Liver (tissue), 8 donors: ENCODE measurements at regions not wholly inside any gene's neighbourhood (a gene's known extent, or its start where the extent isn't known, plus 50 kb on each side); places are given as distances from the start of the nearest gene placed in this dataset.

Experiments used
- DNase-seq: peaks from one replicate; pipeline ENCODE4 v3.0.0-alpha.2; 2017; ENCODE audit warnings: low spot score
- H3K27ac ChIP-seq, 2 donors: one replicate each; pipeline ENCODE4 v1.7.0; 2013; ENCODE audit warnings: inconsistent platforms in 2 of 2, low read length in 2 of 2, control low read depth in 1 of 2, low read depth in 1 of 2, mild to moderate bottlenecking in 1 of 2
- H3K27me3 ChIP-seq, 4 donors: one replicate each; pipeline versions ENCODE4 v1.6.1 to v1.7.0; 2013; ENCODE audit warnings: low read length in 3 of 4, inconsistent platforms in 1 of 4, mild to moderate bottlenecking in 1 of 4, moderate library complexity in 1 of 4; ENCODE audit not compliant: control insufficient read depth in 4 of 4, insufficient read depth in 4 of 4
- H3K36me3 ChIP-seq, 4 donors: one replicate each; pipeline versions ENCODE4 v1.6.1 to v1.7.0; 2013; ENCODE audit warnings: low read length in 3 of 4, mild to moderate bottlenecking in 3 of 4, low read depth in 1 of 4, moderate library complexity in 1 of 4; ENCODE audit not compliant: control insufficient read depth in 4 of 4, insufficient read depth in 3 of 4
- H3K4me1 ChIP-seq, 4 donors: one replicate each; pipeline versions ENCODE4 v1.6.1 to v1.7.0; 2013; ENCODE audit warnings: low read length in 3 of 4, mild to moderate bottlenecking in 3 of 4, moderate library complexity in 1 of 4; ENCODE audit not compliant: control insufficient read depth in 4 of 4, insufficient read depth in 4 of 4
- H3K4me3 ChIP-seq, 3 donors: one replicate each; pipeline versions ENCODE4 v1.6.1 to v1.7.0; 2013; ENCODE audit warnings: low read length in 3 of 3, control low read depth in 1 of 3, low read depth in 1 of 3, mild to moderate bottlenecking in 1 of 3
- H3K9ac ChIP-seq, 2 donors: one replicate each; pipeline ENCODE4 v1.7.0; 2013; ENCODE audit warnings: low read length in 2 of 2, mild to moderate bottlenecking in 2 of 2, moderate library complexity in 2 of 2, control low read depth in 1 of 2, low read depth in 1 of 2
- H3K9me3 ChIP-seq, 4 donors: one replicate each; pipeline versions ENCODE4 v1.6.1 to v1.7.0; 2013; ENCODE audit warnings: low read length in 3 of 4; ENCODE audit not compliant: control insufficient read depth in 4 of 4
- EGR1 ChIP-seq, 2 donors: IDR thresholded peaks; 2 replicates each; pipeline ENCODE4 v1.6.1; 2016 to 2018; ENCODE audit warnings: antibody characterized with exemption in 2 of 2, low read depth in 2 of 2
- FOXA1 ChIP-seq: IDR thresholded peaks from 2 replicates; pipeline ENCODE4 v1.6.1; 2016; ENCODE audit warnings: antibody characterized with exemption
- FOXA2 ChIP-seq: IDR thresholded peaks from 2 replicates; pipeline ENCODE4 v1.6.1; 2016; ENCODE audit warnings: antibody characterized with exemption
- GABPA ChIP-seq, 2 donors: IDR thresholded peaks in 1 of 2; conservative IDR thresholded peaks in 1 of 2; 2 replicates each; pipeline ENCODE4 v1.6.1; 2016; ENCODE audit warnings: antibody characterized with exemption in 2 of 2, mild to moderate bottlenecking in 1 of 2, moderate library complexity in 1 of 2
- HNF4A ChIP-seq, 2 donors: conservative IDR thresholded peaks; 2 replicates each; pipeline ENCODE4 v1.6.1; 2016; ENCODE audit warnings: antibody characterized with exemption in 2 of 2, mild to moderate bottlenecking in 2 of 2
- JUND ChIP-seq, 2 donors: IDR thresholded peaks; 2 replicates each; pipeline ENCODE4 v1.6.1; 2016; ENCODE audit warnings: antibody characterized with exemption in 2 of 2
- NR2F2 ChIP-seq: IDR thresholded peaks from 2 replicates; pipeline ENCODE4 v1.6.1; 2016; ENCODE audit warnings: antibody characterized with exemption
- RAD21 ChIP-seq, 2 donors: IDR thresholded peaks; 2 replicates each; pipeline ENCODE4 v1.6.1; 2016; ENCODE audit warnings: antibody characterized with exemption in 2 of 2, mild to moderate bottlenecking in 2 of 2
- RXRA ChIP-seq, 2 donors: IDR thresholded peaks; 2 replicates each; pipeline ENCODE4 v1.6.1; 2017 to 2018; ENCODE audit warnings: antibody characterized with exemption in 2 of 2, mild to moderate bottlenecking in 1 of 2
- SP1 ChIP-seq: IDR thresholded peaks from 2 replicates; pipeline ENCODE4 v1.6.1; 2018; ENCODE audit warnings: antibody characterized with exemption, mild to moderate bottlenecking
- TAF1 ChIP-seq: conservative IDR thresholded peaks from 2 replicates; pipeline ENCODE4 v1.6.1; 2016; ENCODE audit warnings: antibody characterized with exemption, mild to moderate bottlenecking
- YY1 ChIP-seq: IDR thresholded peaks from 2 replicates; pipeline ENCODE4 v1.6.1; 2016; ENCODE audit warnings: antibody characterized with exemption, mild to moderate bottlenecking
- WGBS: extraction: QIAGEN DNeasy Blood & Tissue Kit; methylation state at CpG from one replicate; pipeline ENCODE4 v1.1.7; 2013; 5-methylcytosine and 5-hydroxymethylcytosine counted together
- TF ChIP-seq, protein P1 (sequence below): IDR thresholded peaks from 2 replicates; pipeline ENCODE4 v1.6.1; 2016; ENCODE audit warnings: antibody characterized with exemption, mild to moderate bottlenecking
- TF ChIP-seq, protein P2 (sequence below): IDR thresholded peaks from 2 replicates; pipeline ENCODE4 v1.6.1; 2016; ENCODE audit warnings: antibody characterized with exemption
- TF ChIP-seq, protein P3 (sequence below): fragments of 150-350 bp; IDR thresholded peaks from 2 replicates; pipeline ENCODE4 v1.5.1; 2017; ENCODE audit warnings: improper control_type of control experiment, low read depth, low read length; ENCODE audit not compliant: missing input control
- TF ChIP-seq, protein P4 (sequence below): IDR thresholded peaks from 2 replicates; pipeline ENCODE4 v1.6.1; 2016; ENCODE audit warnings: antibody characterized with exemption
- TF ChIP-seq, protein P5 (sequence below): IDR thresholded peaks from 2 replicates; pipeline ENCODE4 v1.6.1; 2016; ENCODE audit warnings: antibody characterized with exemption
- donor health status: healthy.
- donor health status: healthy.
- donor health status: healthy.
- donor health status: healthy.
- donor health status: healthy.

DNA sequence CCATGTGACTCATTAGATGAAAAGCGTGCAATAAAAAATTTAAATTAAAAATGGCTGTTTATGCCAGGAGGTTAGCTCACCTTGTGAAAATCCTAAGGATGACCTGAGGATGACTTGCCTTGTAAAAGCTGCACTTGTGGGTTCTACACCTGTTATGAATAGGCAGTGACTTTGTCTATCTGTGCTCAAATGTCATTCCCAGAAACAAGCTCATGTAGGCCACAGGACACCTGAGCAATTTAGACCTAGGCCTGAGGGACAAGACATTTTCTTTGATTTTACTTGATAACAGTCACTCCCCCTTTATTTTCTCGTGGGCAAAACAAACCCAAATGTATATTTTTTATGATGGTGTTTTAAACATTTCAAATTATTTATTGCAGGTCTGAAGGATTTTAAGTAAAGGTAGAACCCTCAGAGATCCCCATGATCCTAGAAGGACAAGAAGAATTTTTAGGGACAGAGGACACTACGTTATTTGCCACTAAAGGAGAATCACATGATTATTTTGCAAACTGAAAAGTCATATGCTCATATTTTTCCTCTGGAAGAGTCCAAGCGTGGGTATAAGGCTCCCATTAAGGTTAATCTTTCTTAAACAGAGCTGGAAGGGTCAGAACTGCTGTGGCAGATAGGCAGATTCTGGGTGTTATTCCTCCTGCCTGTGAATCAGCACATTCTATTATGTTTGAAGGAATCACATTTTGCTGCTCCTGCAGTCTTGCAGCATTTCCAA lies 277.5 kb upstream of the MAN1A1 start (continued):
- TF ChIP-seq, protein P1, sequence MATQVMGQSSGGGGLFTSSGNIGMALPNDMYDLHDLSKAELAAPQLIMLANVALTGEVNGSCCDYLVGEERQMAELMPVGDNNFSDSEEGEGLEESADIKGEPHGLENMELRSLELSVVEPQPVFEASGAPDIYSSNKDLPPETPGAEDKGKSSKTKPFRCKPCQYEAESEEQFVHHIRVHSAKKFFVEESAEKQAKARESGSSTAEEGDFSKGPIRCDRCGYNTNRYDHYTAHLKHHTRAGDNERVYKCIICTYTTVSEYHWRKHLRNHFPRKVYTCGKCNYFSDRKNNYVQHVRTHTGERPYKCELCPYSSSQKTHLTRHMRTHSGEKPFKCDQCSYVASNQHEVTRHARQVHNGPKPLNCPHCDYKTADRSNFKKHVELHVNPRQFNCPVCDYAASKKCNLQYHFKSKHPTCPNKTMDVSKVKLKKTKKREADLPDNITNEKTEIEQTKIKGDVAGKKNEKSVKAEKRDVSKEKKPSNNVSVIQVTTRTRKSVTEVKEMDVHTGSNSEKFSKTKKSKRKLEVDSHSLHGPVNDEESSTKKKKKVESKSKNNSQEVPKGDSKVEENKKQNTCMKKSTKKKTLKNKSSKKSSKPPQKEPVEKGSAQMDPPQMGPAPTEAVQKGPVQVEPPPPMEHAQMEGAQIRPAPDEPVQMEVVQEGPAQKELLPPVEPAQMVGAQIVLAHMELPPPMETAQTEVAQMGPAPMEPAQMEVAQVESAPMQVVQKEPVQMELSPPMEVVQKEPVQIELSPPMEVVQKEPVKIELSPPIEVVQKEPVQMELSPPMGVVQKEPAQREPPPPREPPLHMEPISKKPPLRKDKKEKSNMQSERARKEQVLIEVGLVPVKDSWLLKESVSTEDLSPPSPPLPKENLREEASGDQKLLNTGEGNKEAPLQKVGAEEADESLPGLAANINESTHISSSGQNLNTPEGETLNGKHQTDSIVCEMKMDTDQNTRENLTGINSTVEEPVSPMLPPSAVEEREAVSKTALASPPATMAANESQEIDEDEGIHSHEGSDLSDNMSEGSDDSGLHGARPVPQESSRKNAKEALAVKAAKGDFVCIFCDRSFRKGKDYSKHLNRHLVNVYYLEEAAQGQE, result no peak
- TF ChIP-seq, protein P2, sequence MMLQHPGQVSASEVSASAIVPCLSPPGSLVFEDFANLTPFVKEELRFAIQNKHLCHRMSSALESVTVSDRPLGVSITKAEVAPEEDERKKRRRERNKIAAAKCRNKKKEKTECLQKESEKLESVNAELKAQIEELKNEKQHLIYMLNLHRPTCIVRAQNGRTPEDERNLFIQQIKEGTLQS, result no peak

DNA sequence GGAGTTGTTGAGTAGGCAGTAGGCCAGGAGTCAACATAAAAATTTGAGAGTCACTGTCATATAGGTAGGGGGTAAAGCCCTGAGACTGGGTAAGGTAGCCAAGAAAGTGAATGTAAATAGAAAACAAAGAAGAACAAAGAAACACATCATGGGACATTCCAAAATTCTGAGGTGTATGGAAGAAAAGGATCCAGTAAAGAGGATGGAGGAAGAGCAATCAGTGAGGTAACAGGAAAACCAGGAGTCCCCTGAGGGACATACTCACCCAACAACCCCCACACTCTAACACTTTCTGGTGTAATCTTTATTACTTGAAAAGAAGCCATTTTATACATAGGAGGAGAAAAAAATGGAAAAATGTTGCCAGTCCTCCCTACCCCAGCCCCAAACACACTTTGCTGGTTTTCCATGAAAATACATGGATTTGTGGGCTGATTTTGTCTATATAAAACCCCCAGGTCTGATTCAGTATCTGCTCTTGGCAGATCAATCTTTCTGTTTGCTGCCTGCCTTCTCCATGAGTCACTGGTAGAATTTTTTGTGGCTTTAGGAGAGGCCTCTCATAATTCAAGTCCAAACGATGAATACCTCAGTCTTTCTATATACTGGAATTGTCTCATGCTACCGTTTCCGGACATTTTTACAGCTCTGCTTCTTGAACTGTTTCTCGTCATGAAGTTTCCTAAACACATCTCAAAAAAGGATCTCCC lies 271.4 kb upstream of the MAN1A1 start:
- H3K4me1 ChIP-seq, result no peaks in the 10 kb centered on the region
- H3K4me3 ChIP-seq, result no peak overlapping the region
- H3K9ac ChIP-seq, result no peak overlapping the region
- no peaks in the 10 kb centered on the region for H3K27me3 ChIP-seq
- no peaks in the 10 kb centered on the region for H3K9me3 ChIP-seq
- no peak for TF ChIP-seq FOXA2
- TF ChIP-seq EGR1 (IDR thresholded peaks at IDR 0.05; ENCODE audit: low read depth in 2 of 2), result no peak
- no peak for TF ChIP-seq TAF1
- no peak for TF ChIP-seq SP1
- no peak for TF ChIP-seq GABPA (IDR thresholded peaks at IDR 0.05 in 1 of 2, conservative IDR thresholded peaks at IDR 0.05 in 1 of 2)
- TF ChIP-seq, protein P1, result no peak
- TF ChIP-seq HNF4A (conservative IDR thresholded peaks at IDR 0.05), result no peak
- no peak for TF ChIP-seq RAD21 (IDR thresholded peaks at IDR 0.05)
- TF ChIP-seq YY1, result no peak
- TF ChIP-seq, protein P3, sequence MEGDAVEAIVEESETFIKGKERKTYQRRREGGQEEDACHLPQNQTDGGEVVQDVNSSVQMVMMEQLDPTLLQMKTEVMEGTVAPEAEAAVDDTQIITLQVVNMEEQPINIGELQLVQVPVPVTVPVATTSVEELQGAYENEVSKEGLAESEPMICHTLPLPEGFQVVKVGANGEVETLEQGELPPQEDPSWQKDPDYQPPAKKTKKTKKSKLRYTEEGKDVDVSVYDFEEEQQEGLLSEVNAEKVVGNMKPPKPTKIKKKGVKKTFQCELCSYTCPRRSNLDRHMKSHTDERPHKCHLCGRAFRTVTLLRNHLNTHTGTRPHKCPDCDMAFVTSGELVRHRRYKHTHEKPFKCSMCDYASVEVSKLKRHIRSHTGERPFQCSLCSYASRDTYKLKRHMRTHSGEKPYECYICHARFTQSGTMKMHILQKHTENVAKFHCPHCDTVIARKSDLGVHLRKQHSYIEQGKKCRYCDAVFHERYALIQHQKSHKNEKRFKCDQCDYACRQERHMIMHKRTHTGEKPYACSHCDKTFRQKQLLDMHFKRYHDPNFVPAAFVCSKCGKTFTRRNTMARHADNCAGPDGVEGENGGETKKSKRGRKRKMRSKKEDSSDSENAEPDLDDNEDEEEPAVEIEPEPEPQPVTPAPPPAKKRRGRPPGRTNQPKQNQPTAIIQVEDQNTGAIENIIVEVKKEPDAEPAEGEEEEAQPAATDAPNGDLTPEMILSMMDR, result no peak
- TF ChIP-seq, protein P4, sequence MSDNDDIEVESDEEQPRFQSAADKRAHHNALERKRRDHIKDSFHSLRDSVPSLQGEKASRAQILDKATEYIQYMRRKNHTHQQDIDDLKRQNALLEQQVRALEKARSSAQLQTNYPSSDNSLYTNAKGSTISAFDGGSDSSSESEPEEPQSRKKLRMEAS, result no peak
- TF ChIP-seq JUND (IDR thresholded peaks at IDR 0.05), result no peak
- TF ChIP-seq NR2F2, result no peak
- TF ChIP-seq, protein P5, sequence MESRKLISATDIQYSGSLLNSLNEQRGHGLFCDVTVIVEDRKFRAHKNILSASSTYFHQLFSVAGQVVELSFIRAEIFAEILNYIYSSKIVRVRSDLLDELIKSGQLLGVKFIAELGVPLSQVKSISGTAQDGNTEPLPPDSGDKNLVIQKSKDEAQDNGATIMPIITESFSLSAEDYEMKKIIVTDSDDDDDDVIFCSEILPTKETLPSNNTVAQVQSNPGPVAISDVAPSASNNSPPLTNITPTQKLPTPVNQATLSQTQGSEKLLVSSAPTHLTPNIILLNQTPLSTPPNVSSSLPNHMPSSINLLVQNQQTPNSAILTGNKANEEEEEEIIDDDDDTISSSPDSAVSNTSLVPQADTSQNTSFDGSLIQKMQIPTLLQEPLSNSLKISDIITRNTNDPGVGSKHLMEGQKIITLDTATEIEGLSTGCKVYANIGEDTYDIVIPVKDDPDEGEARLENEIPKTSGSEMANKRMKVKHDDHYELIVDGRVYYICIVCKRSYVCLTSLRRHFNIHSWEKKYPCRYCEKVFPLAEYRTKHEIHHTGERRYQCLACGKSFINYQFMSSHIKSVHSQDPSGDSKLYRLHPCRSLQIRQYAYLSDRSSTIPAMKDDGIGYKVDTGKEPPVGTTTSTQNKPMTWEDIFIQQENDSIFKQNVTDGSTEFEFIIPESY, result no peak
- no peak for TF ChIP-seq RXRA (IDR thresholded peaks at IDR 0.05)
- no peak for TF ChIP-seq FOXA1
- DNase-seq, result no peak
- H3K27ac ChIP-seq, result no peak overlapping the region
- 91% methylated on average over 4 of the region's 4 CpGs for WGBS
- H3K36me3 ChIP-seq, result no peaks in the 10 kb centered on the region
